ENCODE measurements at regions not wholly inside any gene's neighbourhood (a gene's known extent, or its start where the extent isn't known, plus 50 kb on each side); places are given as distances from the start of the nearest gene placed in this dataset.

GRCh38 chr14:83734431-83734830 lies 1795.5 kb upstream of the FLRT2 start:
- Mint-ChIP-seq H3K27me3 (ENCODE audit: low read depth) (no peaks in the 10 kb centered on the region), H3K9me3 (peaks cover 11% of the 10 kb centered on the region)

GRCh38 chr14:83741269-83741668 lies 1788.7 kb upstream of the FLRT2 start:
- no peak for DNase-seq (ENCODE audit: low read depth, low spot score)
- no peak overlapping the region for H3K4me3 Mint-ChIP-seq
- TF ChIP-seq CTCF (conservative IDR thresholded peaks at IDR 0.05): no peak
- H3K27ac Mint-ChIP-seq (ENCODE audit: unreplicated experiment): no peak overlapping the region
- no peaks in the 10 kb centered on the region for H3K9me3 Mint-ChIP-seq
- H3K4me1 Mint-ChIP-seq: no peaks in the 10 kb centered on the region
- no peaks in the 10 kb centered on the region for H3K27me3 Mint-ChIP-seq (ENCODE audit: low read depth)
- H3K36me3 Mint-ChIP-seq (ENCODE audit: low read depth): no peaks in the 10 kb centered on the region

More at GRCh38 chr14:83734431-83734830, 1795.5 kb upstream of the FLRT2 start:
- Mint-ChIP-seq H3K4me3 (no peak overlapping the region), H3K27ac (ENCODE audit: unreplicated experiment) (no peak overlapping the region), H3K36me3 (ENCODE audit: low read depth) (no peaks in the 10 kb centered on the region), H3K4me1 (no peaks in the 10 kb centered on the region)
- TF ChIP-seq CTCF (conservative IDR thresholded peaks at IDR 0.05): no peak
- no peak for DNase-seq (ENCODE audit: low read depth, low spot score)

GRCh38 chr14:83744224-83744623 lies 1785.7 kb upstream of the FLRT2 start:
- no peak overlapping the region for H3K4me3 Mint-ChIP-seq
- H3K27me3 Mint-ChIP-seq (ENCODE audit: low read depth): no peaks in the 10 kb centered on the region
- H3K9me3 Mint-ChIP-seq: no peaks in the 10 kb centered on the region
- H3K4me1 Mint-ChIP-seq: no peaks in the 10 kb centered on the region
- no peak overlapping the region for H3K27ac Mint-ChIP-seq (ENCODE audit: unreplicated experiment)
- H3K36me3 Mint-ChIP-seq (ENCODE audit: low read depth): no peaks in the 10 kb centered on the region
- no peak for DNase-seq (ENCODE audit: low read depth, low spot score)
- TF ChIP-seq CTCF (conservative IDR thresholded peaks at IDR 0.05): no peak

GRCh38 chr14:83744891-83745290 lies 1785.1 kb upstream of the FLRT2 start:
- no peaks in the 10 kb centered on the region for H3K4me1 Mint-ChIP-seq
- DNase-seq (ENCODE audit: low read depth, low spot score): no peak
- no peaks in the 10 kb centered on the region for H3K27me3 Mint-ChIP-seq (ENCODE audit: low read depth)
- no peak for TF ChIP-seq CTCF (conservative IDR thresholded peaks at IDR 0.05)
- H3K27ac Mint-ChIP-seq (ENCODE audit: unreplicated experiment): no peak overlapping the region
- no peaks in the 10 kb centered on the region for H3K36me3 Mint-ChIP-seq (ENCODE audit: low read depth)
- no peaks in the 10 kb centered on the region for H3K9me3 Mint-ChIP-seq
- H3K4me3 Mint-ChIP-seq: no peak overlapping the region

GRCh38 chr14:83746336-83746735 lies 1783.6 kb upstream of the FLRT2 start:
- H3K36me3 Mint-ChIP-seq (ENCODE audit: low read depth): no peaks in the 10 kb centered on the region
- H3K9me3 Mint-ChIP-seq: no peaks in the 10 kb centered on the region
- no peaks in the 10 kb centered on the region for H3K27me3 Mint-ChIP-seq (ENCODE audit: low read depth)
- no peak overlapping the region for H3K4me3 Mint-ChIP-seq
- no peak for TF ChIP-seq CTCF (conservative IDR thresholded peaks at IDR 0.05)
- no peak for DNase-seq (ENCODE audit: low read depth, low spot score)
- H3K27ac Mint-ChIP-seq (ENCODE audit: unreplicated experiment): no peak overlapping the region
- no peaks in the 10 kb centered on the region for H3K4me1 Mint-ChIP-seq

- no peak for DNase-seq (ENCODE audit: low read depth, low spot score)
- no peak for TF ChIP-seq CTCF (conservative IDR thresholded peaks at IDR 0.05)
- Mint-ChIP-seq H3K9me3 (no peaks in the 10 kb centered on the region), H3K4me1 (no peaks in the 10 kb centered on the region), H3K27me3 (ENCODE audit: low read depth) (no peaks in the 10 kb centered on the region), H3K27ac (ENCODE audit: unreplicated experiment) (no peak overlapping the region), H3K4me3 (no peak overlapping the region), H3K36me3 (ENCODE audit: low read depth) (no peaks in the 10 kb centered on the region)
Observed at GRCh38 chr14:83757916-83758315, 1772.0 kb upstream of the FLRT2 start.
